A549 (cell line): ENCODE measurements at regions not wholly inside any gene's neighbourhood (a gene's known extent, or its start where the extent isn't known, plus 50 kb on each side); places are given as distances from the start of the nearest gene placed in this dataset.

ENCODE experiments used
- ATAC-seq, 2 experiments: fragments of 200-7000 bp in 1 of 2; fragments of >200 bp in 1 of 2; cut with Nextera tagmentation in 1 of 2; cut with Tn5 transposase in 1 of 2; 3 replicates each; pipeline versions ENCODE4 v1.8.0 to v1.9.1; 2018 to 2020; ENCODE audit warnings: mild to moderate bottlenecking in 1 of 2, moderate library complexity in 1 of 2
- CTCF ChIA-PET: fragments of 300-600 bp; sonication (Branson Sonifier 250); formaldehyde crosslinking; extraction: SDS; loops from one replicate; lab custom pipeline; 2021; ENCODE audit warnings: antibody characterized with exemption, inconsistent platforms; lab: Yijun Ruan, JAX
- POLR2A ChIA-PET: fragments of 350-600 bp; formaldehyde crosslinking; extraction: SDS; loops from one replicate; lab custom pipeline; 2021; ENCODE audit warnings: antibody characterized with exemption, inconsistent platforms; lab: Yijun Ruan, JAX
- DNase-seq, 2 experiments: peaks; one replicate each; pipeline versions ENCODE4 v3.0.0 to v3.0.0-alpha.2; 2011 to 2016; ENCODE audit warnings: low read depth in 1 of 2, low spot score in 1 of 2
- FAIRE-seq: peaks from 2 replicates; lab custom pipeline; 2011; peaks lifted over from hg19 to GRCh38; lab: Jason Lieb, UNC
- H3K27ac ChIP-seq, 2 experiments: fragments of >200 bp; sonication (Bioruptor Twin); formaldehyde crosslinking; 3 replicates each; pipeline ENCODE4 v1.5.1; 2016 to 2017
- H3K4me1 ChIP-seq: fragments of >200 bp; sonication (Bioruptor Twin); formaldehyde crosslinking; 3 replicates; pipeline ENCODE4 v1.6.1; 2016
- H3K4me2 ChIP-seq: fragments of >200 bp; sonication (Bioruptor Twin); formaldehyde crosslinking; 3 replicates; pipeline ENCODE4 v1.6.1; 2016
- H3K4me3 ChIP-seq: fragments of >200 bp; sonication (Bioruptor Twin); formaldehyde crosslinking; 3 replicates; pipeline ENCODE4 v1.5.1; 2016
- H3K9me3 ChIP-seq: fragments of >200 bp; sonication (Bioruptor Twin); formaldehyde crosslinking; 3 replicates; pipeline ENCODE4 v1.6.1; 2016
- ATOH8 ChIP-seq: fragments of 250-450 bp; sonication (Bioruptor Pico); IDR thresholded peaks from 2 replicates; pipeline ENCODE4 v1.5.0; 2020; ENCODE audit warnings: low read depth, mild to moderate bottlenecking, moderate library complexity
- BCL3 ChIP-seq: fragments of >200 bp; sonication (Bioruptor Twin); formaldehyde crosslinking; IDR thresholded peaks from 3 replicates; pipeline ENCODE4 v1.6.1; 2016
- BHLHE40 ChIP-seq: IDR thresholded peaks from 2 replicates; pipeline ENCODE4 v1.6.1; 2012; ENCODE audit warnings: low read depth, low read length, inconsistent platforms
- CBX2 ChIP-seq: fragments of 200-600 bp; sonication (generic); IDR thresholded peaks from 2 replicates; pipeline ENCODE4 v1.6.1; 2016; ENCODE audit warnings: low read depth, mild to moderate bottlenecking, borderline replicate concordance
- CBX8 ChIP-seq: fragments of 200-600 bp; sonication (generic); IDR thresholded peaks from 2 replicates; pipeline ENCODE4 v1.6.1; 2016
- CHD4 ChIP-seq: fragments of 200-600 bp; sonication (generic); IDR thresholded peaks from 2 replicates; pipeline ENCODE4 v1.6.1; 2016; ENCODE audit warnings: antibody characterized with exemption, mild to moderate bottlenecking, borderline replicate concordance
- EHF ChIP-seq: fragments of 250-450 bp; sonication (Bioruptor Pico); IDR thresholded peaks from 2 replicates; pipeline ENCODE4 v1.5.0; 2020; ENCODE audit warnings: mild to moderate bottlenecking
- EHMT2 ChIP-seq: fragments of 200-600 bp; sonication (generic); IDR thresholded peaks from 2 replicates; pipeline ENCODE4 v1.6.1; 2016; ENCODE audit warnings: antibody characterized with exemption, low read depth, mild to moderate bottlenecking, moderate library complexity
- FOSB ChIP-seq: fragments of 250-450 bp; sonication (Bioruptor Pico); IDR thresholded peaks from 2 replicates; pipeline ENCODE4 v1.5.0; 2020; ENCODE audit warnings: mild to moderate bottlenecking, moderate library complexity
- HES2 ChIP-seq: fragments of >200 bp; sonication (Bioruptor Twin); formaldehyde crosslinking; IDR thresholded peaks from 2 replicates; pipeline ENCODE4 v1.6.1; 2016
- HEYL ChIP-seq: fragments of 250-450 bp; sonication (Bioruptor Pico); IDR thresholded peaks from 2 replicates; pipeline ENCODE4 v1.8.0; 2021; ENCODE audit warnings: mild to moderate bottlenecking, moderate library complexity
- HMGXB4 ChIP-seq: fragments of 250-450 bp; sonication (Bioruptor Pico); IDR thresholded peaks from 2 replicates; pipeline ENCODE4 v1.5.0; 2021; ENCODE audit warnings: mild to moderate bottlenecking, moderate library complexity, borderline replicate concordance
- HOXB13 ChIP-seq: fragments of 250-450 bp; sonication (Bioruptor Pico); IDR thresholded peaks from 2 replicates; pipeline ENCODE4 v1.5.0; 2020; ENCODE audit warnings: low read depth, mild to moderate bottlenecking, moderate library complexity
- JUN ChIP-seq, 2 experiments: fragments of >200 bp; sonication (Bioruptor Twin); formaldehyde crosslinking; IDR thresholded peaks; 2 replicates in 1 of 2; 3 replicates in 1 of 2; pipeline ENCODE4 v1.6.1; 2016 to 2017
- JUNB ChIP-seq: fragments of >200 bp; sonication (Bioruptor Twin); formaldehyde crosslinking; IDR thresholded peaks from 2 replicates; pipeline ENCODE4 v1.6.1; 2016
- KDM1A ChIP-seq: fragments of 200-600 bp; sonication (generic); IDR thresholded peaks from 2 replicates; pipeline ENCODE4 v1.6.1; 2016; ENCODE audit warnings: low read depth, mild to moderate bottlenecking
- NFE2L2 ChIP-seq: fragments of 150-350 bp; conservative IDR thresholded peaks from 2 replicates; pipeline ENCODE4 v1.6.1; 2014; ENCODE audit warnings: low read length
- PHF8 ChIP-seq: fragments of 200-600 bp; sonication (generic); IDR thresholded peaks from 2 replicates; pipeline ENCODE4 v1.6.1; 2016; ENCODE audit warnings: low read depth, mild to moderate bottlenecking, antibody characterized with exemption, moderate library complexity, borderline replicate concordance
- POLR2AphosphoS2 ChIP-seq: conservative IDR thresholded peaks from 2 replicates; pipeline ENCODE4 v1.6.1; 2012; ENCODE audit warnings: low read length, improper control_type of control experiment, inconsistent platforms
- SMC3 ChIP-seq: fragments of >200 bp; sonication (Bioruptor Twin); formaldehyde crosslinking; IDR thresholded peaks from 3 replicates; pipeline ENCODE4 v1.6.1; 2018; ENCODE audit warnings: inconsistent platforms
- ZSCAN20 ChIP-seq: fragments of 250-450 bp; sonication (Bioruptor Pico); IDR thresholded peaks from 2 replicates; pipeline ENCODE4 v1.8.0; 2022; ENCODE audit warnings: mild to moderate bottlenecking, moderate library complexity
- WGBS: methylation state at CpG from one replicate; pipeline ENCODE4 v1.1.6; 2017; ENCODE audit errors: missing lambda C conversion rate; 5-methylcytosine and 5-hydroxymethylcytosine counted together

- ATAC-seq (no peak), FAIRE-seq (peak; percentile 56)
- Histone ChIP-seq H3K27ac (no peak overlapping the region), H3K4me1 (no peaks in the 10 kb centered on the region), H3K4me2 (no peak overlapping the region), H3K4me3 (no peak overlapping the region)
- POLR2A ChIA-PET, result no interaction called here
- TF ChIP-seq NFE2L2 (no peak), HMGXB4 (CRISPR knock-in tag) (no peak)
- TF ChIP-seq, all 56 proteins: peak for 0
- DNase-seq, result no peak
- H3K9me3 ChIP-seq, result no peaks in the 10 kb centered on the region
- 9% methylated on average over 5 of the region's 5 CpGs for WGBS
- CTCF ChIA-PET, result interaction anchor here (1.3 to 1.9 kb wide), 2 partner anchors 10 to 40 kb away, joined by 3 to 5 read pairs; no protein-coding TSS in a partner anchor
Measured at GRCh38 chr15:59876140-59876539, 128.0 kb upstream of the FOXB1 start.

- H3K4me3 ChIP-seq, result no peak overlapping the region
- no peak for ATAC-seq
- no peak overlapping the region for H3K27ac ChIP-seq
- H3K4me1 ChIP-seq, result no peaks in the 10 kb centered on the region
- POLR2A ChIA-PET, result no interaction called here
- H3K9me3 ChIP-seq, result no peaks in the 10 kb centered on the region
- WGBS, result 10% methylated on average over 3 of the region's 3 CpGs
- CTCF ChIA-PET, result interaction anchor here (0.6 to 1.8 kb wide), 3 partner anchors 17 to 269 kb away, joined by 3 to 7 read pairs (median 5); no protein-coding TSS in a partner anchor
- no peak for DNase-seq
- FAIRE-seq, result no peak
- TF ChIP-seq HES2 (no peak), HOXB13 (CRISPR knock-in tag) (no peak), ZSCAN20 (CRISPR knock-in tag) (no peak), FOSB (CRISPR knock-in tag) (no peak), POLR2AphosphoS2 (no peak), CBX2 (no peak), BCL3 (no peak), JUNB (no peak), BHLHE40 (no peak), KDM1A (no peak), HEYL (CRISPR knock-in tag) (no peak), JUN (IDR thresholded peaks at IDR 0.05) (no peak), SMC3 (no peak), EHMT2 (no peak), CHD4 (no peak), PHF8 (no peak), CBX8 (no peak), EHF (CRISPR knock-in tag) (no peak), ATOH8 (no peak)
- H3K4me2 ChIP-seq, result no peak overlapping the region
Measured at GRCh38 chr15:59873644-59874272, 130.4 kb upstream of the FOXB1 start.
